ENCODE measurements at regions not wholly inside any gene's neighbourhood (a gene's known extent, or its start where the extent isn't known, plus 50 kb on each side); places are given as distances from the start of the nearest gene placed in this dataset.

DNA sequence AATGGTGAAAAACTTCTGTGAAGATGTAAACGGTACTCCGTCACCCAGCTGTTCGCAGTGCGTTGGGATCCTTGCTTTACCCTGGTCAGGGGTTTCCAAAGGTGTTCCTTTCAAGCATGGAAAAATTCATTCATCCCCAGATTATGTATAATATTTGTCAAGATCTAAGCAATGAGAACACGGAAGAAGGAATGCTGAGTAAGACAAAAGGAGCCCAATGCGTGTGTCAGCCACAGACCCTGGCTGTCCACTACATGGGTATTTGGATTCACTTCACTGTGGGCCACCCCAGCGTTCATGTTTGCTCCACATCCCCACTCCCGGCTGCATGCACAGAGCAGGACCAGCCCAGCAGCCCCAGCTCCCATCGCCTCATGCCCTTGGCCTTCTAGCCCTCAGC, 241.3 kb upstream of the CELF2 start:
- TF ChIP-seq, protein P1, sequence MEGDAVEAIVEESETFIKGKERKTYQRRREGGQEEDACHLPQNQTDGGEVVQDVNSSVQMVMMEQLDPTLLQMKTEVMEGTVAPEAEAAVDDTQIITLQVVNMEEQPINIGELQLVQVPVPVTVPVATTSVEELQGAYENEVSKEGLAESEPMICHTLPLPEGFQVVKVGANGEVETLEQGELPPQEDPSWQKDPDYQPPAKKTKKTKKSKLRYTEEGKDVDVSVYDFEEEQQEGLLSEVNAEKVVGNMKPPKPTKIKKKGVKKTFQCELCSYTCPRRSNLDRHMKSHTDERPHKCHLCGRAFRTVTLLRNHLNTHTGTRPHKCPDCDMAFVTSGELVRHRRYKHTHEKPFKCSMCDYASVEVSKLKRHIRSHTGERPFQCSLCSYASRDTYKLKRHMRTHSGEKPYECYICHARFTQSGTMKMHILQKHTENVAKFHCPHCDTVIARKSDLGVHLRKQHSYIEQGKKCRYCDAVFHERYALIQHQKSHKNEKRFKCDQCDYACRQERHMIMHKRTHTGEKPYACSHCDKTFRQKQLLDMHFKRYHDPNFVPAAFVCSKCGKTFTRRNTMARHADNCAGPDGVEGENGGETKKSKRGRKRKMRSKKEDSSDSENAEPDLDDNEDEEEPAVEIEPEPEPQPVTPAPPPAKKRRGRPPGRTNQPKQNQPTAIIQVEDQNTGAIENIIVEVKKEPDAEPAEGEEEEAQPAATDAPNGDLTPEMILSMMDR (IDR thresholded peaks at IDR 0.05): no peak
- TF ChIP-seq POLR2A (IDR thresholded peaks at IDR 0.05) (no peak), POLR2AphosphoS5 (IDR thresholded peaks at IDR 0.05; ENCODE audit: insufficient read depth in 1 of 2, low read depth in 1 of 2) (no peak)
